ENCODE measurements at regions not wholly inside any gene's neighbourhood (a gene's known extent, or its start where the extent isn't known, plus 50 kb on each side); places are given as distances from the start of the nearest gene placed in this dataset.
A peak's percentile ranks its signal among the peaks of the same experiment; 100 is the strongest.

DNA sequence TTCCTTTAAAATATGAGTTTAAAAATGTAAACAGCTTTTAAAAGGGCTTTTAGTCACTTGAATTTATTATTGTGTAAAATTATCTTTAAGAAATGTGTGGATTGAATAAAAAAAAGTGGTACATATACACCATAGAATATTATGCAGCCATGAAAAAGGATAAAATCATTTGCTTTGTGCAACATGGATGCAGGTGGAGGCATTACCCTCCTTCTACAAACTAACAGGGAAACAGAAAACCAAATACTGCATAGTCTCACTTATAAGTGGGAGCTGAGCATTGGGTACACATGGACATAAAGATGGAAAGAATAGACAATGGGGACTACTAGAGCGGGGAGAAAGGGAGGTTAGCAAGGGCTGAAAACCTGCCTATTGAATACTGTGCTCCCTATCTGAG is 999.3 kb downstream of the SLITRK5 start:
- no peak overlapping the region for H3K9ac ChIP-seq (ENCODE audit: low read length)
- no peaks in the 10 kb centered on the region for H3K36me3 ChIP-seq (ENCODE audit: low read depth, low read length)
- H3K4me1 ChIP-seq (ENCODE audit: insufficient read depth, low read length), result peaks cover 5% of the 10 kb centered on the region
- ChIA-PET POLR2A (ENCODE audit: unreplicated experiment) (no interaction called here), CTCF (no interaction called here)
- ATAC-seq (no peak), DNase-seq (no peak)
- no peak overlapping the region for H2AFZ ChIP-seq (ENCODE audit: low read length)
- TF ChIP-seq, protein P1, sequence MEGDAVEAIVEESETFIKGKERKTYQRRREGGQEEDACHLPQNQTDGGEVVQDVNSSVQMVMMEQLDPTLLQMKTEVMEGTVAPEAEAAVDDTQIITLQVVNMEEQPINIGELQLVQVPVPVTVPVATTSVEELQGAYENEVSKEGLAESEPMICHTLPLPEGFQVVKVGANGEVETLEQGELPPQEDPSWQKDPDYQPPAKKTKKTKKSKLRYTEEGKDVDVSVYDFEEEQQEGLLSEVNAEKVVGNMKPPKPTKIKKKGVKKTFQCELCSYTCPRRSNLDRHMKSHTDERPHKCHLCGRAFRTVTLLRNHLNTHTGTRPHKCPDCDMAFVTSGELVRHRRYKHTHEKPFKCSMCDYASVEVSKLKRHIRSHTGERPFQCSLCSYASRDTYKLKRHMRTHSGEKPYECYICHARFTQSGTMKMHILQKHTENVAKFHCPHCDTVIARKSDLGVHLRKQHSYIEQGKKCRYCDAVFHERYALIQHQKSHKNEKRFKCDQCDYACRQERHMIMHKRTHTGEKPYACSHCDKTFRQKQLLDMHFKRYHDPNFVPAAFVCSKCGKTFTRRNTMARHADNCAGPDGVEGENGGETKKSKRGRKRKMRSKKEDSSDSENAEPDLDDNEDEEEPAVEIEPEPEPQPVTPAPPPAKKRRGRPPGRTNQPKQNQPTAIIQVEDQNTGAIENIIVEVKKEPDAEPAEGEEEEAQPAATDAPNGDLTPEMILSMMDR (conservative IDR thresholded peaks at IDR 0.05; ENCODE audit: low read depth, low read length), result no peak
- TF ChIP-seq EZH2phosphoT487 (IDR thresholded peaks at IDR 0.05; ENCODE audit: borderline replicate concordance, low read length), result no peak
- TF ChIP-seq EZH2 (IDR thresholded peaks at IDR 0.05; ENCODE audit: low read length, unreplicated experiment), result no peak
- H3K79me2 ChIP-seq (ENCODE audit: low read length), result no peaks in the 10 kb centered on the region
- H3K27ac ChIP-seq (ENCODE audit: low read length), result no peak overlapping the region
- no peaks in the 10 kb centered on the region for H3K9me3 ChIP-seq (ENCODE audit: low read length)
- no peaks in the 10 kb centered on the region for H4K20me1 ChIP-seq (ENCODE audit: low read length)
- H3K9me2 ChIP-seq (replicated peaks; ENCODE audit: low read length), result no peaks in the 10 kb centered on the region
- no peaks in the 10 kb centered on the region for H3K27me3 ChIP-seq (ENCODE audit: low read length)
- no peaks in the 10 kb centered on the region for H3F3A ChIP-seq (ENCODE audit: low read length, unreplicated experiment)
- H3K4me2 ChIP-seq (ENCODE audit: low read length), result no peak overlapping the region
- no peak overlapping the region for H3K4me3 ChIP-seq (ENCODE audit: low read length)
- BruUV-seq (replicated peaks), result no TSS peak
- intact Hi-C loops (cut with micrococcal nuclease), result no loop called here

DNA sequence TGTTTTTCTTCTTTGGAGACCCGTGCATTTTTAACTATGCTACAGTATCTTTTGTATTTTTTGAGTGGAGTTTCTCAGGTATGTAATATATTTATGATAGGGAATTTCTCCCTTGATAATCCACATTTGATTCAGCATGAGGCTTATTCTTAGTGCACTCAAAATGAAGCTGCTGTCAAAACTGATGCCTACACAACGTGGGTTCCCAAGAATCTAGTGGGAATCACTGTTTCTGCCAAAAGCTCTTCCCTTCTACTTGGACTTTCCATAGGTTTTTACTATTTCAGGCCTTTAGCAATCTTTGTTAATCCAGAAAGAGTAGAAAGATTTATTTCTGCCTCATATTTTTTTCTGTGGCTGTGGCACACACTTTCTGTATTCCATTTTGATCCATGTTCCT is 1003.7 kb downstream of the SLITRK5 start:
- H3K9ac ChIP-seq (ENCODE audit: low read length), result no peak overlapping the region
- H3K9me2 ChIP-seq (replicated peaks; ENCODE audit: low read length), result no peaks in the 10 kb centered on the region
- H3K27ac ChIP-seq (ENCODE audit: low read length), result no peak overlapping the region
- DNase-seq (no peak), ATAC-seq (no peak)
- H3K4me1 ChIP-seq (ENCODE audit: insufficient read depth, low read length), result peaks cover 14% of the 10 kb centered on the region
- no peaks in the 10 kb centered on the region for H3K36me3 ChIP-seq (ENCODE audit: low read depth, low read length)
- TF ChIP-seq, protein P1 (conservative IDR thresholded peaks at IDR 0.05; ENCODE audit: low read depth, low read length), result no peak
- no peak for TF ChIP-seq EZH2 (IDR thresholded peaks at IDR 0.05; ENCODE audit: low read length, unreplicated experiment)
- TF ChIP-seq EZH2phosphoT487 (IDR thresholded peaks at IDR 0.05; ENCODE audit: borderline replicate concordance, low read length), result no peak
- ChIA-PET CTCF (no interaction called here), POLR2A (ENCODE audit: unreplicated experiment) (no interaction called here)
- H3F3A ChIP-seq (ENCODE audit: low read length, unreplicated experiment), result no peaks in the 10 kb centered on the region
- H3K79me2 ChIP-seq (ENCODE audit: low read length), result no peaks in the 10 kb centered on the region
- no peaks in the 10 kb centered on the region for H3K27me3 ChIP-seq (ENCODE audit: low read length)
- no peaks in the 10 kb centered on the region for H4K20me1 ChIP-seq (ENCODE audit: low read length)
- no peak overlapping the region for H3K4me2 ChIP-seq (ENCODE audit: low read length)
- intact Hi-C loops (cut with micrococcal nuclease), result no loop called here
- H3K9me3 ChIP-seq (ENCODE audit: low read length), result no peaks in the 10 kb centered on the region
- BruUV-seq (replicated peaks), result no TSS peak
- no peak overlapping the region for H2AFZ ChIP-seq (ENCODE audit: low read length)
- no peak overlapping the region for H3K4me3 ChIP-seq (ENCODE audit: low read length)

DNA sequence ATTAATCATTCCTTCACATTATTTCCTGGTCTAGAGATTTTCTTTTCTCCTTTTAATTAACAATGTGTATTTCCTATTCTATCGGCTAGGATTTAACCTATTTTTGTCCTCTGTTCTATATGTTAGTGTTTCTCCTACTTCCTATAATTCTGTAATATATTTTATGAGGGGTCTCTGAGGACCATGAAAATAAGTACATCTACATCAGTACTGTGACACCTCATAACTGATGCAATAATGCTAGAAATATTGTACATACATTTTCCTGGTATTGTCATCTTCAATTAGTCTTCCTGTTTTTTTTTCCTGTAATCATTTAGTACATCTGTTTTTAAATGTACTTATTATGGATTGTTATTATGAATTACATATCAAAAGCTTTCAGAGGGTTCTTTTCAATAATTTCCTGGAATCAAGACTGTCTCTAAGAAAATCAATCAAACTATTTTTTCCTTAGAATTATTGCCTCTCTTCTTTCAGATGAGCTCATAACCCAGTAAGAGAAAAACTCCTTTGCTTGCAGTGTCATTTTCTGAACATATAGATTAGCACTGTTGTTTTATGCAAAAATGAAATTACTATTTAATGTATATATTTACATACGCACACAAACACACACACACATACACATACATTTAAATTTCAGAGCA is 1004.3 kb downstream of the SLITRK5 start:
- H3K9me2 ChIP-seq (replicated peaks; ENCODE audit: low read length), result no peaks in the 10 kb centered on the region
- peak; percentile 6; the same call in 1 of the 2 replicates for ATAC-seq
- H3K4me2 ChIP-seq (ENCODE audit: low read length), result peak overlapping the region; percentile 37; the same call in 1 of the 2 replicates
- POLR2A ChIA-PET (ENCODE audit: unreplicated experiment), result no interaction called here
- H3K36me3 ChIP-seq (ENCODE audit: low read depth, low read length), result no peaks in the 10 kb centered on the region
- H3K79me2 ChIP-seq (ENCODE audit: low read length), result no peaks in the 10 kb centered on the region
- H3K9me3 ChIP-seq (ENCODE audit: low read length), result no peaks in the 10 kb centered on the region
- H3K4me3 ChIP-seq (ENCODE audit: low read length), result no peak overlapping the region
- no peak overlapping the region for H3K27ac ChIP-seq (ENCODE audit: low read length)
- no peaks in the 10 kb centered on the region for H4K20me1 ChIP-seq (ENCODE audit: low read length)
- TF ChIP-seq EZH2 (IDR thresholded peaks at IDR 0.05; ENCODE audit: low read length, unreplicated experiment), result no peak
- TF ChIP-seq, protein P1 (conservative IDR thresholded peaks at IDR 0.05; ENCODE audit: low read depth, low read length), result no peak
- no peak for TF ChIP-seq EZH2phosphoT487 (IDR thresholded peaks at IDR 0.05; ENCODE audit: borderline replicate concordance, low read length)
- H3F3A ChIP-seq (ENCODE audit: low read length, unreplicated experiment), result no peaks in the 10 kb centered on the region
- intact Hi-C loops (cut with micrococcal nuclease), result no loop called here
- H3K4me1 ChIP-seq (ENCODE audit: insufficient read depth, low read length), result peaks cover 14% of the 10 kb centered on the region
- CTCF ChIA-PET, result no interaction called here
- no peaks in the 10 kb centered on the region for H3K27me3 ChIP-seq (ENCODE audit: low read length)
- BruUV-seq (replicated peaks), result no TSS peak
- no peak overlapping the region for H3K9ac ChIP-seq (ENCODE audit: low read length)
- no peak overlapping the region for H2AFZ ChIP-seq (ENCODE audit: low read length)
- DNase-seq, result no peak
